Natural killer cell (primary cell): ENCODE measurements at regions not wholly inside any gene's neighbourhood (a gene's known extent, or its start where the extent isn't known, plus 50 kb on each side); places are given as distances from the start of the nearest gene placed in this dataset.

Experiments used
- ATAC-seq, 3 donors: fragments of 150-1000 bp in 2 of 3; fragments of 200-7000 bp in 1 of 3; cut with Tn5 transposase; 1 replicate in 1 of 3; 2 replicates in 2 of 3; pipeline ENCODE4 v1.10.0; 2021; ENCODE audit warnings: mild to moderate bottlenecking in 2 of 3, moderate library complexity in 2 of 3
- DNase-seq, 2 donors: peaks; one replicate each; pipeline versions ENCODE4 v3.0.0 to v3.0.0-alpha.2; 2013 to 2021; ENCODE audit warnings: mixed read lengths in 1 of 2
- H3K27ac ChIP-seq: one replicate; pipeline ENCODE4 v1.5.1; 2013; ENCODE audit warnings: mild to moderate bottlenecking, low read length
- H3K27me3 ChIP-seq: one replicate; pipeline ENCODE4 v1.6.1; 2013; ENCODE audit warnings: low read length; ENCODE audit not compliant: control insufficient read depth, insufficient read depth
- H3K36me3 ChIP-seq: one replicate; pipeline ENCODE4 v1.6.1; 2013; ENCODE audit warnings: low read length; ENCODE audit not compliant: control insufficient read depth, insufficient read depth
- H3K4me1 ChIP-seq: one replicate; pipeline ENCODE4 v1.6.1; 2013; ENCODE audit warnings: low read length; ENCODE audit not compliant: control insufficient read depth, insufficient read depth
- H3K4me3 ChIP-seq: one replicate; pipeline ENCODE4 v1.5.1; 2013; ENCODE audit warnings: low read length
- H3K9me3 ChIP-seq: one replicate; pipeline ENCODE4 v1.6.1; 2013; ENCODE audit warnings: low read length; ENCODE audit not compliant: control insufficient read depth, insufficient read depth
- H3K27ac Mint-ChIP-seq, 2 donors: one replicate each; pipeline ENCODE4 v1.8.0; 2022; ENCODE audit warnings: mild to moderate bottlenecking in 2 of 2, mixed read lengths in 2 of 2, moderate library complexity in 1 of 2
- H3K27me3 Mint-ChIP-seq, 2 donors: one replicate each; pipeline ENCODE4 v1.8.0; 2022; ENCODE audit warnings: low read depth in 2 of 2, mixed read lengths in 2 of 2
- H3K36me3 Mint-ChIP-seq: one replicate; pipeline ENCODE4 v1.8.0; 2022; ENCODE audit warnings: mixed read lengths
- H3K4me1 Mint-ChIP-seq, 2 donors: one replicate each; pipeline ENCODE4 v1.8.0; 2022; ENCODE audit warnings: mixed read lengths in 2 of 2
- H3K4me3 Mint-ChIP-seq: one replicate; pipeline ENCODE4 v1.8.0; 2022; ENCODE audit warnings: mild to moderate bottlenecking, moderate library complexity, mixed read lengths
- H3K9me3 Mint-ChIP-seq, 2 donors: one replicate each; pipeline ENCODE4 v1.8.0; 2022; ENCODE audit warnings: mixed read lengths in 2 of 2
- WGBS: methylation state at CpG from one replicate; pipeline ENCODE4 v1.1.7; 2013; ENCODE audit warnings: missing lambda C conversion rate; ENCODE audit not compliant: insufficient coverage; 5-methylcytosine and 5-hydroxymethylcytosine counted together
- intact Hi-C: fragments of 100-400 bp; cut with micrococcal nuclease; formaldehyde crosslinking; loops from one replicate; pipeline ENCODE4 v1.14.2; 2022
- TF ChIP-seq, protein P1 (sequence below): fragments of 200-600 bp; IDR thresholded peaks from one replicate; pipeline ENCODE4 v1.8.0; 2022; ENCODE audit warnings: antibody characterized with exemption

- H3K4me1 ChIP-seq = no peaks in the 10 kb centered on the region
- H3K4me3 ChIP-seq = no peak overlapping the region
- H3K9me3 ChIP-seq = no peaks in the 10 kb centered on the region
- no peaks in the 10 kb centered on the region for H3K27me3 ChIP-seq
- Mint-ChIP-seq H3K36me3 (no peaks in the 10 kb centered on the region), H3K4me3 (no peak overlapping the region), H3K4me1 (no peaks in the 10 kb centered on the region), H3K9me3 (no peaks in the 10 kb centered on the region), H3K27ac (no peak overlapping the region), H3K27me3 (no peaks in the 10 kb centered on the region)
- ATAC-seq (peak in 1 of 3 donors; percentile 26), DNase-seq (no peak)
- 92% methylated on average over 16 of the region's 16 CpGs for WGBS
- intact Hi-C loops = no loop called here
- no peak overlapping the region for H3K27ac ChIP-seq
- TF ChIP-seq, protein P1, sequence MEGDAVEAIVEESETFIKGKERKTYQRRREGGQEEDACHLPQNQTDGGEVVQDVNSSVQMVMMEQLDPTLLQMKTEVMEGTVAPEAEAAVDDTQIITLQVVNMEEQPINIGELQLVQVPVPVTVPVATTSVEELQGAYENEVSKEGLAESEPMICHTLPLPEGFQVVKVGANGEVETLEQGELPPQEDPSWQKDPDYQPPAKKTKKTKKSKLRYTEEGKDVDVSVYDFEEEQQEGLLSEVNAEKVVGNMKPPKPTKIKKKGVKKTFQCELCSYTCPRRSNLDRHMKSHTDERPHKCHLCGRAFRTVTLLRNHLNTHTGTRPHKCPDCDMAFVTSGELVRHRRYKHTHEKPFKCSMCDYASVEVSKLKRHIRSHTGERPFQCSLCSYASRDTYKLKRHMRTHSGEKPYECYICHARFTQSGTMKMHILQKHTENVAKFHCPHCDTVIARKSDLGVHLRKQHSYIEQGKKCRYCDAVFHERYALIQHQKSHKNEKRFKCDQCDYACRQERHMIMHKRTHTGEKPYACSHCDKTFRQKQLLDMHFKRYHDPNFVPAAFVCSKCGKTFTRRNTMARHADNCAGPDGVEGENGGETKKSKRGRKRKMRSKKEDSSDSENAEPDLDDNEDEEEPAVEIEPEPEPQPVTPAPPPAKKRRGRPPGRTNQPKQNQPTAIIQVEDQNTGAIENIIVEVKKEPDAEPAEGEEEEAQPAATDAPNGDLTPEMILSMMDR = no peak
- H3K36me3 ChIP-seq = no peaks in the 10 kb centered on the region
These were observed 239.7 kb downstream of the TTLL2 start for GRCh38 chr6:167564416-167565250.

GRCh38 chr6:167565388-167565787 is 240.5 kb downstream of the TTLL2 start:
- no peak for ATAC-seq
- no peaks in the 10 kb centered on the region for H3K27me3 Mint-ChIP-seq
- 94% methylated on average over 2 of the region's 3 CpGs for WGBS

GRCh38 chr6:167565884-167566599 is 241.2 kb downstream of the TTLL2 start:
- TF ChIP-seq, protein P1 = no peak
- Mint-ChIP-seq H3K36me3 (no peaks in the 10 kb centered on the region), H3K27me3 (no peaks in the 10 kb centered on the region), H3K27ac (no peak overlapping the region), H3K4me1 (no peaks in the 10 kb centered on the region), H3K9me3 (no peaks in the 10 kb centered on the region), H3K4me3 (no peak overlapping the region)
- Histone ChIP-seq H3K4me1 (no peaks in the 10 kb centered on the region), H3K27ac (no peak overlapping the region), H3K4me3 (no peak overlapping the region), H3K27me3 (no peaks in the 10 kb centered on the region), H3K36me3 (no peaks in the 10 kb centered on the region), H3K9me3 (no peaks in the 10 kb centered on the region)
- WGBS = 85% methylated on average over 18 of the region's 18 CpGs
- no peak for ATAC-seq
- DNase-seq = no peak
- intact Hi-C loops = no loop called here

More at GRCh38 chr6:167565388-167565787, 240.5 kb downstream of the TTLL2 start:
- H3K4me3 Mint-ChIP-seq = no peak overlapping the region
- H3K27ac ChIP-seq = no peak overlapping the region
- DNase-seq = no peak
- no peaks in the 10 kb centered on the region for H3K9me3 Mint-ChIP-seq
- no peaks in the 10 kb centered on the region for H3K4me1 Mint-ChIP-seq
- TF ChIP-seq, protein P1 = no peak
- no peaks in the 10 kb centered on the region for H3K27me3 ChIP-seq
- no peaks in the 10 kb centered on the region for H3K36me3 Mint-ChIP-seq
- H3K36me3 ChIP-seq = no peaks in the 10 kb centered on the region
- no peaks in the 10 kb centered on the region for H3K9me3 ChIP-seq
- H3K4me1 ChIP-seq = no peaks in the 10 kb centered on the region
- intact Hi-C loops = no loop called here
- H3K4me3 ChIP-seq = no peak overlapping the region
- H3K27ac Mint-ChIP-seq = no peak overlapping the region
